MCF 10A (cell line): ENCODE measurements at regions not wholly inside any gene's neighbourhood (a gene's known extent, or its start where the extent isn't known, plus 50 kb on each side); places are given as distances from the start of the nearest gene placed in this dataset.
"Not testable (repeated sequence)": the region's sequence is repeated elsewhere in the genome, so short reads cannot be mapped to it uniquely, and the experiment has no call there.

Experiments used
- BruUV-seq: library from RNA; stranded (reverse); fragments of 400-500 nt; replicated peaks from 2 replicates; lab custom pipeline; 2021; lab: Mats Ljungman, UMichigan
- CTCF ChIA-PET: fragments of 300-600 bp; sonication (Branson Sonifier 250); formaldehyde crosslinking; extraction: SDS; loops from one replicate; lab custom pipeline; 2021; ENCODE audit warnings: antibody characterized with exemption, inconsistent platforms; lab: Yijun Ruan, JAX
- POLR2A ChIA-PET: fragments of 300-600, 350-650 bp; sonication (Branson Sonifier 250); formaldehyde crosslinking; extraction: SDS; loops from one replicate; lab custom pipeline; 2020; ENCODE audit warnings: antibody characterized with exemption, inconsistent platforms; lab: Yijun Ruan, JAX
- DNase-seq: peaks from one replicate; pipeline ENCODE4 v3.0.0-alpha.2; 2018; ENCODE audit not compliant: unreplicated experiment
- H3K27ac Mint-ChIP-seq: one replicate; pipeline ENCODE4 v1.8.0; 2022; ENCODE audit warnings: mild to moderate bottlenecking, low read depth, mixed read lengths; ENCODE audit not compliant: unreplicated experiment
- H3K27me3 Mint-ChIP-seq: one replicate; pipeline ENCODE4 v1.8.0; 2022; ENCODE audit warnings: mixed read lengths; ENCODE audit not compliant: insufficient read depth, unreplicated experiment
- H3K36me3 Mint-ChIP-seq: one replicate; pipeline ENCODE4 v1.8.0; 2022; ENCODE audit warnings: mild to moderate bottlenecking, moderate library complexity, mixed read lengths; ENCODE audit not compliant: insufficient read depth, unreplicated experiment
- H3K4me1 Mint-ChIP-seq: one replicate; pipeline ENCODE4 v1.8.0; 2022; ENCODE audit warnings: mixed read lengths; ENCODE audit not compliant: insufficient read depth, unreplicated experiment
- H3K4me3 Mint-ChIP-seq: one replicate; pipeline ENCODE4 v1.8.0; 2022; ENCODE audit warnings: mild to moderate bottlenecking, moderate library complexity, mixed read lengths; ENCODE audit not compliant: unreplicated experiment
- H3K9me3 Mint-ChIP-seq: one replicate; pipeline ENCODE4 v1.8.0; 2022; ENCODE audit warnings: mixed read lengths; ENCODE audit not compliant: unreplicated experiment
- CTCF ChIP-seq: fragments of 200-600 bp; IDR thresholded peaks from one replicate; pipeline ENCODE4 v1.8.0; 2022; ENCODE audit warnings: antibody characterized with exemption, mild to moderate bottlenecking; ENCODE audit not compliant: unreplicated experiment
- intact Hi-C: fragments of 100-400 bp; cut with micrococcal nuclease; formaldehyde crosslinking; loops from 2 replicates; pipeline ENCODE4 v1.14.1; 2022

- no TSS peak for BruUV-seq
- Mint-ChIP-seq H3K27me3 (no peaks in the 10 kb centered on the region), H3K27ac (no peak overlapping the region), H3K9me3 (peaks cover 8% of the 10 kb centered on the region), H3K36me3 (no peaks in the 10 kb centered on the region), H3K4me1 (no peaks in the 10 kb centered on the region), H3K4me3 (no peak overlapping the region)
- DNase-seq = no peak
- TF ChIP-seq CTCF = no peak
- intact Hi-C loops = no loop called here
- CTCF ChIA-PET = no interaction called here
- POLR2A ChIA-PET = no interaction called here
These were observed 120.3 kb downstream of the GATA3 start for GRCh38 chr10:8174762-8175161.

DNA sequence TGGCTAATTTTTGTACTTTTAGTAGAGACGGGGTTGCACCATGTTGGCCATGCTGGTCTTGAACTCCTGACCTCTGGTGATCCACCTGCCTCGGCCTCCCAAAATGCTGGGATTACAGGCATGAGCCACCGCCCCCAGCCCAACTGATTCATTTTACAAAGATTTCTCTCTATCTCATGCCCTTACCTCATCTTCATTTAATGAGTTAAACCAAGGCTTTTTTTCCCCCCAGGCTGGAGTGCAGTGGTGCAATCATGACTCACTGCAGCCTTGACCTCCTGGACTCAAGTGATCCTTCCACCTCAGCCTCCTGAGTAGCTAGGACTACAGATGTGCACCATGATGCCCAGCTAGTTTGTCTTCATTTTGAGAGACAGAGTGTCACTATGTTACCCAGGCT lies 123.0 kb downstream of the GATA3 start:
- ChIA-PET CTCF (interaction anchor here (0.6 kb wide), 1 partner anchor 469 kb away, joined by 3 read pairs; no protein-coding TSS in a partner anchor), POLR2A (interaction anchor here (0.6 kb wide), 1 partner anchor 162 kb away, joined by 3 read pairs; no protein-coding TSS in a partner anchor)
- H3K36me3 Mint-ChIP-seq = not testable (repeated sequence)

GRCh38 chr10:8179773-8180172 lies 125.3 kb downstream of the GATA3 start:
- DNase-seq, H3K9me3 Mint-ChIP-seq, CTCF ChIA-PET, H3K4me3 Mint-ChIP-seq, BruUV-seq, H3K27ac Mint-ChIP-seq, H3K27me3 Mint-ChIP-seq, H3K4me1 Mint-ChIP-seq, H3K36me3 Mint-ChIP-seq, intact Hi-C loops: not testable (repeated sequence)
- POLR2A ChIA-PET = interaction anchor here (0.7 kb wide), 1 partner anchor 43 kb away, joined by 4 read pairs; no protein-coding TSS in a partner anchor

More for the DNA sequence above, 123.0 kb downstream of the GATA3 start:
- DNase-seq = peak; percentile 64
- H3K27ac Mint-ChIP-seq, H3K4me1 Mint-ChIP-seq, BruUV-seq, H3K9me3 Mint-ChIP-seq, intact Hi-C loops, H3K27me3 Mint-ChIP-seq, H3K4me3 Mint-ChIP-seq: not testable (repeated sequence)

DNA sequence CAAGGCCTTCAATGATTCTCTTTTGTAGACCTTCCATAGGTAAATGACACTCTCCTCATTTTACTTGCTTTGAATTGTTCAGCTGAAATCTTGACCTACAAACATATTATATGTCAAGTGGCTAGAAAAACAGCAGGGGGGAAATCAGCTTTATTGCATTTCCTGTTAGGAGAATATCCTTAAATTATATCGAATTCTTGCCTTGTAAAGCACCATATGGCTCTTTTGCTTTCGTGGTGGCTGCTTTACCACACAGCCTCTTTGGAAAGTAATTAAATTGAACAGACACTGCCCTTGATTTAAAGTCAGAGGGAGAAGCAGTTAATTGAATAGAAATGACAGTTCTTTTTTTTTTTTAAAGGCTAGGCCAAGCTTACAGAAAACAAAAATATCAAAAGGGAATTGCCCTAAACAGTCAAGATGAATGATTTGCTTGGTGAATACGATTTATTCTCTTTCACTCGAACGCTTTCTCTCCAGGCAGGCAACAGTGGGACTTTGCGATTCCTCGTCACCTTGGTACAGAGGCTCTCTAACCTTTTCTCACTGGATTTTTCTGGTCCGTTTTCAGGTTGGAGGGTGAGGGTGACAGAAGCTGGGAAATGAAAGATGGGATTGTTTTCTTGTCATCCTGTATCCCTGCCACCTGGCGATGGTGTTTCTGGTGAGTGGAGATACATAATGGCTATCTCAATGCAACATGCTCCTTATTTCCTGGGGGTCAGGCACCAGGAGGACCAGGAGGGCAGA lies 126.0 kb downstream of the GATA3 start:
- intact Hi-C loops = no loop called here
- peaks cover 10% of the 10 kb centered on the region for H3K4me1 Mint-ChIP-seq
- no TSS peak for BruUV-seq
- TF ChIP-seq CTCF = no peak
- no peaks in the 10 kb centered on the region for H3K27me3 Mint-ChIP-seq
- no peaks in the 10 kb centered on the region for H3K36me3 Mint-ChIP-seq
- DNase-seq = no peak
- H3K4me3 Mint-ChIP-seq = no peak overlapping the region
- ChIA-PET POLR2A (interaction anchor here (0.6 to 1.2 kb wide), 3 partner anchors 42 to 225 kb away, joined by 3 to 4 read pairs (median 4); no protein-coding TSS in a partner anchor), CTCF (interaction anchor here (0.7 kb wide), 1 partner anchor 37 kb away, joined by 3 read pairs; no protein-coding TSS in a partner anchor)
- H3K9me3 Mint-ChIP-seq = no peaks in the 10 kb centered on the region
- no peak overlapping the region for H3K27ac Mint-ChIP-seq
